Vagina (tissue), 2 donors: ENCODE measurements at regions not wholly inside any gene's neighbourhood (a gene's known extent, or its start where the extent isn't known, plus 50 kb on each side); places are given as distances from the start of the nearest gene placed in this dataset.

Source experiments
- CTCF ChIP-seq, 3 experiments: fragments of 450-650 bp in 2 of 3; fragments of 200-600 bp in 1 of 3; sonication (generic) in 1 of 3; IDR thresholded peaks; one replicate each; pipeline ENCODE4 v1.5.1; 2017 to 2019; ENCODE audit warnings: antibody characterized with exemption in 3 of 3, mild to moderate bottlenecking in 2 of 3, moderate library complexity in 2 of 3
- POLR2AphosphoS5 ChIP-seq, 2 donors: sonication (generic); formaldehyde crosslinking; IDR thresholded peaks; one replicate each; pipeline ENCODE4 v1.9.0; 2017; ENCODE audit warnings: antibody characterized with exemption in 2 of 2, mild to moderate bottlenecking in 2 of 2, low read depth in 1 of 2; ENCODE audit not compliant: insufficient read depth in 1 of 2

- TF ChIP-seq CTCF (IDR thresholded peaks at IDR 0.05) (no peak), POLR2AphosphoS5 (IDR thresholded peaks at IDR 0.05; ENCODE audit: insufficient read depth in 1 of 2, low read depth in 1 of 2) (no peak)
Observed at GRCh38 chr16:9680019-9680655, 502.1 kb downstream of the GRIN2A start.
